ENCODE measurements at regions not wholly inside any gene's neighbourhood (a gene's known extent, or its start where the extent isn't known, plus 50 kb on each side); places are given as distances from the start of the nearest gene placed in this dataset.

DNA sequence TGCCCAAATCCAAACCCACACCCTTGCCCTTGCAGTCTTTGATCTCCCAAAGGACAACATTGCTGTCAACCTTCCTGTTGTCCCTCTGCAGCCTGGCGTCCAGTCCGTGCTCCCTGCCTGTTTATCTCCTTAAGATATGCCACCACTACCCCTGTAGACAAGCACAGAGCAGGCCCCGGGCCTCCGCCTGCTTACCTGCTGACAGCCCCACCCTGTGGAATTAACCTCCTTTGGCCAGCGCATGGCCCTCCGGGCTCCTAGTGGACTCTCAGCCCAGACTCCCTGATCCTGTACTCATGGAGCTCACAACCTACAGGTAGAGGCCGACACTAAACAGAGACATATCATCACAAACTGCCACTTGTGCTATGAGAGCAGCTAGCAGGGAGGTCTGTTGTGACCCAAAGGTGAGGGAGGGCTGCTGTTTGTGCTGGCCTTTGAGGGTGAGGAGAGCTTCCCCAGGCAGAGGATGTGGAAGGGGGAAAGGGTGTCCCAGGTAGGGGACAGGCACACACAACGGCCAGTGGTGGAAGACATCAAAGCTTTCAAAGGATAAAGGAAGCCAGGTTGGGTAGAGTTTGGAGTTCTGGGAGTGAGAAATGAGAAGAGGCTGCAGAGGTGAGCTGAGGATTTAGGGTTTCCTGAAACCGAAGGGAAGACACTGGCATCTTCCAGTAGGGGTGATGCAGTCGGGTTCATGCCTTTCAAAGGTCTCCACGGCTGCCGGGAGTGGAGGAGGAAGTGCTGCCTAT, 174.5 kb upstream of the ZMIZ1 start:
- Mint-ChIP-seq H3K27ac (no peak overlapping the region), H3K36me3 (no peaks in the 10 kb centered on the region), H3K27me3 (no peaks in the 10 kb centered on the region), H3K4me3 (no peak overlapping the region), H3K4me1 (no peaks in the 10 kb centered on the region), H3K9me3 (no peaks in the 10 kb centered on the region)
- DNase-seq, result no peak

DNA sequence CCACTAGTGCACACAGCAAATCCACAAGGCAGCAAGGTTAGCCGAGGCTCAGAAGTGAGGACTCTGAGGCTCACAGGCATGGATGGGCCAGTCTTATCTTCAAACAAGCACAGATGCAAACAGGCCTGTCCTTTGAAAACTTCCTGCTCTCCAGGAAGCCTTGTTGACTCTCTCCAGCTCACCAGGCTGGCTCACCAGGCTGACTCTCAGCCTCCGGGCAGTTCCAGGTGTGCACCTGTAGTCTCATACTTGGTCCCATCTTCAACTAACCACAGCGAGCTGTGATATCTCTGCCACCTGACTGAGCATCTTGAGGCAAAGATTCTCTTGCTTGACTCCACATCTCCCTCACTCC, 173.9 kb upstream of the ZMIZ1 start:
- Mint-ChIP-seq H3K27me3 (no peaks in the 10 kb centered on the region), H3K36me3 (no peaks in the 10 kb centered on the region), H3K4me1 (no peaks in the 10 kb centered on the region), H3K9me3 (no peaks in the 10 kb centered on the region), H3K4me3 (no peak overlapping the region), H3K27ac (no peak overlapping the region)
- no peak for DNase-seq

DNA sequence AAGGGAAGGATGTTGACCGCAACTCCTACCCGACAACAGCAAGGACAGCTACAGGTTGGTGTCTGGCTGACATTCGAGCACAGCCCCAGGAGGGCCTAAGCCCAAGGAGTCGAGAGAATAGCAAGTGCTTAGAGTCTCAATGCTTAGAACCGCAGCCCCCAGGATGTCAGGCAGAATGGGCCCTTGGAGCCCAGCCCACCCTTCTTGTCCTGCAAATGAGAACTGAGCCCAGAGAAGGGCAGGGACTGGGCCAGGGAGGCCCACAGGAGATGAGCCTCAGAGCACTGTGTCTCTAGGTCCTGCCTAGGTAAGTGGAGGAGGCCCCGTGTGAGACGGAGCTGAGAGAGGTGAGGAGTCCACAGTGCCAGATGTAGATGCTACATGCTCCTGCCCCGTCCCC, 173.3 kb upstream of the ZMIZ1 start:
- no peaks in the 10 kb centered on the region for H3K4me1 Mint-ChIP-seq
- no peaks in the 10 kb centered on the region for H3K9me3 Mint-ChIP-seq
- no peak overlapping the region for H3K4me3 Mint-ChIP-seq
- H3K27me3 Mint-ChIP-seq, result no peaks in the 10 kb centered on the region
- DNase-seq, result no peak
- H3K27ac Mint-ChIP-seq, result no peak overlapping the region
- no peaks in the 10 kb centered on the region for H3K36me3 Mint-ChIP-seq

DNA sequence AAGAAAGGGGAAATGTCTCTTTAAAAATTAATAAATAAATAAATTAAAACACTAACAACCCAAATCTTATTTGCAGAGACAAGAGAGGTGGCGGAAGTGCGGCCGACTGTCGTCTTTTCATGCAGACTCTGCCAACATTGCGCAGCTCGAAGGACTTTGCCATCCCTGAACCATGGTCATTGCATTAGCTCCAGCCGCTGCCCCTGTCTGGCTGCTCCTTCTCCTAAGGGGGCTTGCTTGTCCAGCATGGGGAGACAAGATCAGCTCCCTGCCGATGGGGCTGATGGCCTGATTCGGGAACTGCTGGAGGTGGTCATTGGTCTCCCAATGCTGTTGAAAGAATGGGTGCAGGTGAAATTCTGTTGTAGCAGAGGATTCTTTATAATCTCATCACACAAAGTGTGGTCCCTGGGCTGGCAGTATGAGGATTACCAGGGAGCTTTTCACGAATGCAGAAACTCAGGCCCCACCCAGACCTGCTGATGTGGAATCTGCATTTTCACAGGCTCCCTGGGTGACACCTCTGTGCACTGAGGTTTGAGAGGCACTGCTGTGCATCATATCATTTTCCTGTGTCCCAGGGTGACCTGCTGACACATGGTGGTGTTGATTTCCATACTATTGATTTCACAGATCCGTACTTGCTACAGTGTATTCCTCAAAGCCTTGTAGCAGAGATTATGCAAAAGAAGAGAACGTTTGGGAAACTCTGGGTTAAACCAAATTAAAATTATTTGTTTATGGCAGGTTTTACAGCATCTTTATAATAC, 172.4 kb upstream of the ZMIZ1 start:
- H3K9me3 Mint-ChIP-seq, result no peaks in the 10 kb centered on the region
- H3K36me3 Mint-ChIP-seq, result no peaks in the 10 kb centered on the region
- no peak overlapping the region for H3K27ac Mint-ChIP-seq
- H3K27me3 Mint-ChIP-seq, result no peaks in the 10 kb centered on the region
- H3K4me1 Mint-ChIP-seq, result no peaks in the 10 kb centered on the region
- no peak for DNase-seq
- no peak overlapping the region for H3K4me3 Mint-ChIP-seq

DNA sequence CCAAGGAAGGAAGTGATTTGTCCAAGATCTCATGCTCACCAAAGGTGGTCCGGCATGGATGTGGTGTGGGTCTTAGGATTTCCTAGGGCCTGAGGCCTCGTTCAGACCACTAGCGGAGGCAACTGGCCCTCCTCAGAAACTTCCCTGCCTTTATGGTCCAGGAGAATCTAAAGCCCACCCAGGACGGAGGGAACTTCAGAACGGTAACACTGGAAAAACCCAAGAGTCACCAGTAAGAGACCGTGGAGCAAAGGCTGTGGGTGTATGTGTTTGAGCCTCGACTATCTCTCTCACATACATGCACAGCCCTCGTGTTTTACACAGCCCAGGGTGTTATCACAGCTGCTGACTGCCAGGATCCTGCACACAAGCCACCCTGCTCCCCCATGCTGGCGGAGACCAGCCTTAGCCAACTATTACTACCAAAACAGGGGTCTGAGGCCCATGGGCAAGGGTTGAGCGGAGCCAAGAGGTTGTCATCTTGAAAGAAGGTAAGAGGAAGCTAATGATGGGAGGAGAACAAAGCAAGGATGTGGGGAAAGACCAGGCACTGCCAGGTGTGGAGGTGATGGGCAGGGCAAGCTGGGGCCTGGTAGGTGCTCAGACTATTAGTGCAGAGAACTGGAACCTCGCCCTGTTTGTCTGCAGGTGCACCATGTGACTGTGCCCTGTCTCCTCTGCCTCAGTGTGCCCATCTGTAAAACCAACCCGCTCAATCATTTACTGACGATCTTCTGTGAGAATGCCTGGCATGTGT, 170.2 kb upstream of the ZMIZ1 start:
- no peak overlapping the region for H3K27ac Mint-ChIP-seq
- H3K4me3 Mint-ChIP-seq, result no peak overlapping the region
- no peak for DNase-seq
- no peaks in the 10 kb centered on the region for H3K36me3 Mint-ChIP-seq
- H3K27me3 Mint-ChIP-seq, result no peaks in the 10 kb centered on the region
- no peaks in the 10 kb centered on the region for H3K4me1 Mint-ChIP-seq
- no peaks in the 10 kb centered on the region for H3K9me3 Mint-ChIP-seq

DNA sequence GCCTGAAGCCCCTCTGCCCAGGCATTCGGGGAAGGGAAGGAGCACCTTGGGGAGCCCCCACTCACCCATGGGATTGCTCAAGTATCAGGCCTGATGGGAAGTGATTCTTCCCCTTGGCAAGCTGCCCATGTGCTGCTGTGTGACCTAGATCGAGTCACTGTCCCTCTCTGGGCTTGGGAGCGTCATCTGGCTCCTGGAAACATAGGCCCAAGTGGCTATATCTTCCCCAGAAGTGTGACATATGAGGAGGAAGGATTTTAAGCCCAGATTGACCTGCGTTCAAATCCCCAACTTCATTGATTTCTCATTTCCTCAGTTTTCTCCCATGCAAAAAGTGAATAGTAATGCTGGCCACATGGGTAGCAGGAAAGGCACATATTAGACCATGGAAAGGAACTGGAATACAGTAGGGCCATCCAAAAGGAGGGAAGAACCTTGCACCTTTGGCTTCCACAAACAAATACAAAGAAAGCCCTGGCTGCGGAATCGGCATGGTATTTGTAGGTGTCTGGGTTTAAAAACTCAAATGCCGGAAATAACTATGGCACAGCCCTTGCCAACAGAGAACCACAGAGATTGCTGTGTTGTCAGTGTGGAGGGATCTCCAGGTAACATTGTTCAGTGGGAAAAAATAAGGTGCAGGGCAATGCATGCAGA, 169.5 kb upstream of the ZMIZ1 start:
- Mint-ChIP-seq H3K4me3 (no peak overlapping the region), H3K27ac (no peak overlapping the region), H3K36me3 (no peaks in the 10 kb centered on the region), H3K27me3 (no peaks in the 10 kb centered on the region), H3K9me3 (no peaks in the 10 kb centered on the region), H3K4me1 (no peaks in the 10 kb centered on the region)
- no peak for DNase-seq

DNA sequence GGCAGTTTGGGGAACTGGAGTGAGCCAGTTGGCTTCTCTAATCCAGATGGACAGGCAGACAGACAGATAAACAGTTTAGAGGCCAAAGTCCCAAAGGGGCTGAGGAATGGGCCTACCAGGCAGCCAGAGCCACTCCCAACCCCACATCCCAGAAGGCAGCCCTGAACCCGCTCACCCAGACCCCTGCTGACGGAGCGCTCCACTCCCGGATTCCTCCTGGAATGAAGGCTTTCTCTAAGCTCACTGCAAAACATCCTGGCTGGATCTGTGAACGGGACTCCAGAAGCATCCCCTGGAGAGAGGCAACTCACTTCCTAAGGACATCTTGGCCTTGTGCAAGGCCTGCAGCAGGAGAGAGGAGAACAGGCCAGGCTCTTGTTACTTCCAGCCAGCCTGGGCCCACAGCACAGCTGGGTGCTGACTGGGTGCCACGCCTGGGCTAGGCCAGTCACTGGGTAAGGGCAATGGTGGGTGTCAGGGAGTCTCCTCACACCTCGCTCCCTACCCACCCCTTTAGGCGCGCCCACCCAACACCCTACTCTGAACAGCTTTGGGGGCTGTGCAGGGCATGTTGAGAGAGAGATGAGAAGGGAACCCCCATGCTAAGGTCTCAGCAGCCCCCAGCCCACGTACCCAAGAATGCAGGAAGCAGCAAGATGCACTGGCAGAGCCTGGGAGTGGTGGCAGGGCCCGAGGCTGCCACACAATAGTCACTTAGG, 168.6 kb upstream of the ZMIZ1 start:
- DNase-seq, result no peak
- no peak overlapping the region for H3K4me3 Mint-ChIP-seq
- H3K27me3 Mint-ChIP-seq, result no peaks in the 10 kb centered on the region
- no peak overlapping the region for H3K27ac Mint-ChIP-seq
- no peaks in the 10 kb centered on the region for H3K4me1 Mint-ChIP-seq
- no peaks in the 10 kb centered on the region for H3K9me3 Mint-ChIP-seq
- no peaks in the 10 kb centered on the region for H3K36me3 Mint-ChIP-seq

DNA sequence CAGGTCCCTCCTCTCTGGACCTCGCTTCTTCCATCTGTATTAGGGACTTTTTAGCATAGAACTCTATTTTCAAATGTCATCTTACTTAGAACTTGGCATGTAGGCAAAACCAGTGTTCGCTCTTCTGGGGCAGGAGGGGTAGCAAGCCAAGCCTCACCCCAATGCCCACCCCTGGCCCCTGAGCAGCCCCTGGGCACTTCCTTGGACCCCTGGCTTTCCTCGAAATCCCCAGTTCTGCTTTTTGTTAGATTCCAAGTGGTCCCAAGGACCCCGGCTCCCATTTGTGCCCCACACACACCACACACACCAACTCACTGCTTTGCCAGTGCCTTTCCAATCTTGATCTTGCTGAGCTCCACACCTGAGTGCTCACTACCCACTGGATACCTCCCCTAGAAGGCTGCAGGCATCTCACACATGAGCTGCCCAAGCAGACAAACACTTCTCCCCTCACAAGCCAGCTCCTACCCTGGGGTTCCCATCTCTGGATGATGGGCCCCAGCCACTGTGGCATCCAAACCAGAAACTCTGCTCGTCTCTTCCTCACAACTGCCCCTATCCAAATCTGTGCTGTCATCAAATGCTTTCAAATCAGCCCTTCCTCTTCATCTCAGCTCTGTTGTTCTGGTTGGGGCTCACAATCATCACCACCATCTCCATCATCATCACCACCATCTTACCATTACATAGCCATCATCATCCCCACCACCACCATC, 167.9 kb upstream of the ZMIZ1 start:
- Mint-ChIP-seq H3K4me1 (no peaks in the 10 kb centered on the region), H3K4me3 (no peak overlapping the region), H3K36me3 (no peaks in the 10 kb centered on the region), H3K27ac (no peak overlapping the region), H3K27me3 (no peaks in the 10 kb centered on the region), H3K9me3 (no peaks in the 10 kb centered on the region)
- no peak for DNase-seq

DNA sequence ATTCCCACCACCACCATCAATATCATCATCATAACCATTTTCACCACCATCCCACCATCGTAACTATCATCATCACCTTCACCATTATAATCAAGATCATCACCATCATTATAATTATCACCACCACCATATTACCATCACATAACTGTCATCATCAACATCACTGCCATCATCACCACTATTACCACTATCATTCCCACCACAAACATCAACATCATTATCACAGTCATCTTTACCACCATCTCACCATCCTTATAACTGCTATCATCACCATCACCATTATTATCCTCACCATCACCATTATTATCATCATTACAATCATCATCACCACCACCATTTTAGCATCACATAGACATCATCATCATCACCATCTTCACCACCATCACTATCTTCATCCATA, 167.1 kb upstream of the ZMIZ1 start:
- no peak for DNase-seq
- Mint-ChIP-seq H3K36me3 (no peaks in the 10 kb centered on the region), H3K27ac (no peak overlapping the region), H3K9me3 (no peaks in the 10 kb centered on the region), H3K4me3 (no peak overlapping the region), H3K4me1 (no peaks in the 10 kb centered on the region), H3K27me3 (no peaks in the 10 kb centered on the region)

DNA sequence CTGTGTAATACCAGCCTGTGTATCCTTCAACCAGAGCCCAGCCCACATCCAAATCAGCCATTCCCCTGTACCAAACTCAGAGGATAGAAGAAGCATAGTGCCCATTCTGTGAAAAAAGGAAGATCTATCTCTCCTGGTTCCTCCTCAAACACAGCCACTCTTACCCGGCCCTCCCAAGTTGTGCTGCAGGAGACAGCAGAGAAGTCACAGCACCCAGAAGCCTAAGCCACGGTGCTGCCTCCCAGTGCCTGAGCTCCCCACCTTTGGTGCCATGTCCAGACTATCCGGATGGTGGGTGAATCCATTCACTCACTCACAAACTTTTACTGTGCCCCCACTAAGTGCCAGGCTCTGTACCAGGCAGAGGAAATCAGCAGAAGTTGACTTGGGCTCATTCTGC, 166.0 kb upstream of the ZMIZ1 start:
- Mint-ChIP-seq H3K27ac (no peak overlapping the region), H3K4me3 (no peak overlapping the region), H3K9me3 (no peaks in the 10 kb centered on the region), H3K27me3 (no peaks in the 10 kb centered on the region), H3K36me3 (no peaks in the 10 kb centered on the region), H3K4me1 (no peaks in the 10 kb centered on the region)
- no peak for DNase-seq

DNA sequence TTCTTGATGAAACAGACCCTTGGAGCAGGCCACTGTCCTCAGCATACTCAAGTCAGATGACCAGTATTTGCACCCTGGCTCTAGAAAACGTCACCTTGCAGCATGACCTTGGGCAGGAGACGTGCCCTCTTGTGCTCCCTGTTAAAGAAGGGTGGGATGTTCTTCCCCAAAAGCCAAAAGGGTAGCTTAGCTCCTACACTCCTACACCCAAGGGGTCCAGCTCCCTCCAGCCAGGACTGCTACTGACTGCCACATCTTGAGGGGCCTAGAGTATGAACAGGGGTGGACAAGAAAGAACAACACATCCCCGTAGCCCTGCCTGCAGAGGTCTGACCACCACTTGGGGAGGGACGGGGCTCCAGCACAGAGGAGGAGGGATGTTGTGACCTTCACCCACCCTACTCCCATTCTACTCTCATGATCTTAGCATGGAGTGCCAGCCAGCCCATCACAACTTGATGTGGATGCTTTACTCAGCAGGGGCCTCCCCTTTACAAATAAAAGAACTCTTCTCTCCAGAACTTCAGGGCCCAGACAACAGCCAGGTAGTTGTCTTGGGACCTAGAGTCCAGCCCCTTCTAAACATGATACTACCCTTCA, 165.3 kb upstream of the ZMIZ1 start:
- H3K9me3 Mint-ChIP-seq, result no peaks in the 10 kb centered on the region
- H3K4me3 Mint-ChIP-seq, result no peak overlapping the region
- H3K4me1 Mint-ChIP-seq, result no peaks in the 10 kb centered on the region
- DNase-seq, result no peak
- no peaks in the 10 kb centered on the region for H3K27me3 Mint-ChIP-seq
- no peak overlapping the region for H3K27ac Mint-ChIP-seq
- H3K36me3 Mint-ChIP-seq, result no peaks in the 10 kb centered on the region

DNA sequence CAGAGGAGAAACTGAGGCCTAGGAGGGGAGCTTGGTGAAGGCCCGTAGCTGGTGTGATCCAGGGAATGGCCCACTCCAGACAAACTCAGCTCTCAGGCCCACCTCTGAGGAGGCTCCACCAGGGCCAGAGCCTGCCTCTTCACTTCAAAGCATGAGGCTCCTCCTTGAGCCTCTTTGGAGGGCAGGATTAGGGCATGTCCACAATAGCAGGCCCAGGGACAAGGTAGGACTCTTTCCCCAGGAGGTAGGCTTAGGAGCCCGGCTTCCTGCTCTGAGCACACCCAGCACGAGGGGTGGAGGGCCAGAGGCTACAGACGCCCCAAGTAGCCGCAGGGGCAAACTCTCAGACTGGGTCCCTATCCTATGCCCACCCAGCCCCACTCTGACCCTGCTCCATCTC, 164.6 kb upstream of the ZMIZ1 start:
- H3K36me3 Mint-ChIP-seq, result no peaks in the 10 kb centered on the region
- no peaks in the 10 kb centered on the region for H3K4me1 Mint-ChIP-seq
- no peak overlapping the region for H3K27ac Mint-ChIP-seq
- no peak for DNase-seq
- H3K9me3 Mint-ChIP-seq, result no peaks in the 10 kb centered on the region
- no peak overlapping the region for H3K4me3 Mint-ChIP-seq
- no peaks in the 10 kb centered on the region for H3K27me3 Mint-ChIP-seq

DNA sequence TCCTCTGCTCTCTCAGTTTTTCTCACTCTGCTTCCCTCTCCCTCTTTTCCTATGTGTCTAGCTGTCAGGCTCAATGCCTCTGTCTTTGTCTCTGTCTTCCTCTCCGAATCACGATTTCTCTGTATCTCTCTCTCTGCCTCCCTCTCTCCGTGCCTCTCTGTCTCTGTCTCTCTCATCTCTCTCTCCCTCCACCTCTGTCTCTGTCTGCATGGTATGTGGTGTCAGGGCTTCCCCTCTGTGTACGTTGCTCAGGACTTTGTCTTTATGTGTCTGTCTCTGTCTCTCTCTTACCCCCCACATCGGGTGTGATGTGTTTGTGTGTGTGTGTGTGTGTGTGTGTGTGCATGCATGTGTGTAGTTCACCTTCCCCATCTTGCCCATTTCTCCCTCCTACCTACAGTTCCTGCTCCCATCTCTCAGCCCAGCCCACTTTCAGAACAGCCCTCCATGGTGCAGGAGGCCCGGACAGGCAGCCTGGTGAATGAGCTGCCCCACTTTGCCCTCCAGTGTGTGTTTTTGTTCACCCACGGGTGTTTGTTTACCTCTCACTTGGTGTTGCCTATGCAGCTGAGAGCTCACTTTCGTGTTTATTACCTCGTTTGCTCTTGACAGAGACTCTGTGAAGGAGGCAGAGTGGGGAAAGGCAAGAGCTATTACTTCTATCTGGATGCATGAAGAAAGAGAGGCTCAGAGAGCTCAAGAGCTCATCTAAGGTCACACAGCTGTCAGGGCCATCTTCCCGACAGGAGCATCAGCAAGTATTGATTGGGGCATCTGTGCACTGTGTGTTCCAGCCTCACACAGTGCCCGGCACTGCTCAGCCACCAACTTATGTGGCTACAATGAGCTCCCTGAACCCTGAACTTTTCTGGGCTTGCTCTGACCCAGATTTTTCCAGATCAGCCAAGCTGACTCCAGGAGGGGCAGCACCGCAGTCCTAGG, 163.5 kb upstream of the ZMIZ1 start:
- Mint-ChIP-seq H3K36me3 (no peaks in the 10 kb centered on the region), H3K9me3 (no peaks in the 10 kb centered on the region), H3K4me1 (no peaks in the 10 kb centered on the region), H3K27me3 (no peaks in the 10 kb centered on the region), H3K27ac (no peak overlapping the region), H3K4me3 (no peak overlapping the region)
- DNase-seq, result no peak

Data from activated naive CD8-positive, alpha-beta T cell treated with anti-CD3 and anti-CD28 coated beads for 36 hours (primary cell).